ENCODE measurements at regions not wholly inside any gene's neighbourhood (a gene's known extent, or its start where the extent isn't known, plus 50 kb on each side); places are given as distances from the start of the nearest gene placed in this dataset.
"Not testable (repeated sequence)": the region's sequence is repeated elsewhere in the genome, so short reads cannot be mapped to it uniquely, and the experiment has no call there.

- TF ChIP-seq EZH2 (IDR thresholded peaks at IDR 0.05; ENCODE audit: insufficient read depth, poor library complexity, severe bottlenecking); EZH2phosphoT487 (IDR thresholded peaks at IDR 0.05; ENCODE audit: insufficient read depth, low read depth): not testable (repeated sequence)
These were observed 235.0 kb upstream of the NUPR2 start for GRCh38 chr7:56351181-56351580.

All from GM23248 (cell line).